HFFc6 (cell line): ENCODE measurements at regions not wholly inside any gene's neighbourhood (a gene's known extent, or its start where the extent isn't known, plus 50 kb on each side); places are given as distances from the start of the nearest gene placed in this dataset.

ENCODE experiments used
- DNase-seq: peaks from one replicate; pipeline ENCODE4 v3.0.0-alpha.2; 2018
- H3K27ac Mint-ChIP-seq: 2 replicates; pipeline ENCODE4 v1.8.0; 2020; ENCODE audit warnings: mild to moderate bottlenecking, mixed read lengths
- H3K27me3 Mint-ChIP-seq: 2 replicates; pipeline ENCODE4 v1.8.0; 2021; ENCODE audit warnings: mild to moderate bottlenecking, moderate library complexity, mixed read lengths; ENCODE audit not compliant: insufficient read depth
- H3K36me3 Mint-ChIP-seq: 2 replicates; pipeline ENCODE4 v1.8.0; 2021; ENCODE audit warnings: low read depth, mixed read lengths
- H3K4me1 Mint-ChIP-seq: 2 replicates; pipeline ENCODE4 v1.8.0; 2020; ENCODE audit warnings: low read depth, mixed read lengths
- H3K4me3 Mint-ChIP-seq: 2 replicates; pipeline ENCODE4 v1.8.0; 2020; ENCODE audit warnings: mild to moderate bottlenecking, moderate library complexity, mixed read lengths
- H3K9me3 Mint-ChIP-seq: 2 replicates; pipeline ENCODE4 v1.8.0; 2020; ENCODE audit warnings: mild to moderate bottlenecking, mixed read lengths
- TF ChIP-seq, protein P1 (sequence below): fragments of 200-600 bp; sonication (generic); IDR thresholded peaks from 2 replicates; pipeline ENCODE4 v1.5.0; 2021; ENCODE audit warnings: antibody characterized with exemption, mild to moderate bottlenecking

DNA sequence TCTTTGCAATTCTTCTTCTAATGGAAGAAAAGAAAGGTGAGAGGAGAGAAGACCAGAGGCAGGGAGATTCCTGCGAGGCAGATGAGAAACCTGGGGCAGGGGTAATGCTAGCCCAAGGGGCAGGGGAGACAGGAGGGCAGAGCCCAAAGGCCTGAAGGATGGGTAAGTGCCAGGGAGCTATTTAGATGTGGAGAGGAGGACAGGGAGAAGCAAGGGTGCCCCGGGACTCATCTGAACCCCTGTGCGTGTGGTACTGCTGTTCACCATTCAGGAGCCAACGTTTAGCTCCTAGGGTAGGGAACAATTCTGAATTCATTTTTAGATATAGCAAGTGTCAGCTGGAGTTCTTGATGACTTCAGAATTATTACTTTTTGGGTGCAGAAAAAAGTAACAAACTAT, 122.7 kb upstream of the ALDH1B1 start:
- H3K4me1 Mint-ChIP-seq: no peaks in the 10 kb centered on the region
- TF ChIP-seq, protein P1, sequence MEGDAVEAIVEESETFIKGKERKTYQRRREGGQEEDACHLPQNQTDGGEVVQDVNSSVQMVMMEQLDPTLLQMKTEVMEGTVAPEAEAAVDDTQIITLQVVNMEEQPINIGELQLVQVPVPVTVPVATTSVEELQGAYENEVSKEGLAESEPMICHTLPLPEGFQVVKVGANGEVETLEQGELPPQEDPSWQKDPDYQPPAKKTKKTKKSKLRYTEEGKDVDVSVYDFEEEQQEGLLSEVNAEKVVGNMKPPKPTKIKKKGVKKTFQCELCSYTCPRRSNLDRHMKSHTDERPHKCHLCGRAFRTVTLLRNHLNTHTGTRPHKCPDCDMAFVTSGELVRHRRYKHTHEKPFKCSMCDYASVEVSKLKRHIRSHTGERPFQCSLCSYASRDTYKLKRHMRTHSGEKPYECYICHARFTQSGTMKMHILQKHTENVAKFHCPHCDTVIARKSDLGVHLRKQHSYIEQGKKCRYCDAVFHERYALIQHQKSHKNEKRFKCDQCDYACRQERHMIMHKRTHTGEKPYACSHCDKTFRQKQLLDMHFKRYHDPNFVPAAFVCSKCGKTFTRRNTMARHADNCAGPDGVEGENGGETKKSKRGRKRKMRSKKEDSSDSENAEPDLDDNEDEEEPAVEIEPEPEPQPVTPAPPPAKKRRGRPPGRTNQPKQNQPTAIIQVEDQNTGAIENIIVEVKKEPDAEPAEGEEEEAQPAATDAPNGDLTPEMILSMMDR: no peak
- no peak overlapping the region for H3K4me3 Mint-ChIP-seq
- H3K36me3 Mint-ChIP-seq: no peaks in the 10 kb centered on the region
- peaks cover 13% of the 10 kb centered on the region for H3K9me3 Mint-ChIP-seq
- H3K27ac Mint-ChIP-seq: no peak overlapping the region
- peaks cover 23% of the 10 kb centered on the region for H3K27me3 Mint-ChIP-seq
- no peak for DNase-seq

DNA sequence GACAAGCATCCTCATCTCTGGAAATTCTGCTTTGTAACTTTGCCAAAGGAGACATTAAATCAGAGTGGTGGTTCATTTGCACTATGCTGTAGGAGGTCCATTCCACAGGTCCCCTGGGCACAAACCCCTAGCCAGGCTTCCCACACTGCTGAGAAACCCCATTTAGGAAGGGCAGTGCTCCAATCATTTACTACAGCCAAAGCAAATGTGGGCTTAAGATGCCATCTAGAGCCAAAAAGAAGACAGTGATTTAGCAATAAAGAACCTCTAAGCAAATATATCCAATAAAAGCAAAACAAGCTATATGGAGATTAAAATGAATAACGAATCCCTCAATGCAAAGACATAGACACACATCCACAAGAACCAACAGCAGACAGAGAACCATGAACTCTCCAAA, 129.0 kb upstream of the ALDH1B1 start:
- no peak overlapping the region for H3K27ac Mint-ChIP-seq
- DNase-seq: peak; percentile 21
- TF ChIP-seq, protein P1: peak; percentile 60
- no peaks in the 10 kb centered on the region for H3K36me3 Mint-ChIP-seq
- peaks cover 13% of the 10 kb centered on the region for H3K9me3 Mint-ChIP-seq
- H3K4me1 Mint-ChIP-seq: no peaks in the 10 kb centered on the region
- no peak overlapping the region for H3K4me3 Mint-ChIP-seq
- H3K27me3 Mint-ChIP-seq: peaks cover 36% of the 10 kb centered on the region

DNA sequence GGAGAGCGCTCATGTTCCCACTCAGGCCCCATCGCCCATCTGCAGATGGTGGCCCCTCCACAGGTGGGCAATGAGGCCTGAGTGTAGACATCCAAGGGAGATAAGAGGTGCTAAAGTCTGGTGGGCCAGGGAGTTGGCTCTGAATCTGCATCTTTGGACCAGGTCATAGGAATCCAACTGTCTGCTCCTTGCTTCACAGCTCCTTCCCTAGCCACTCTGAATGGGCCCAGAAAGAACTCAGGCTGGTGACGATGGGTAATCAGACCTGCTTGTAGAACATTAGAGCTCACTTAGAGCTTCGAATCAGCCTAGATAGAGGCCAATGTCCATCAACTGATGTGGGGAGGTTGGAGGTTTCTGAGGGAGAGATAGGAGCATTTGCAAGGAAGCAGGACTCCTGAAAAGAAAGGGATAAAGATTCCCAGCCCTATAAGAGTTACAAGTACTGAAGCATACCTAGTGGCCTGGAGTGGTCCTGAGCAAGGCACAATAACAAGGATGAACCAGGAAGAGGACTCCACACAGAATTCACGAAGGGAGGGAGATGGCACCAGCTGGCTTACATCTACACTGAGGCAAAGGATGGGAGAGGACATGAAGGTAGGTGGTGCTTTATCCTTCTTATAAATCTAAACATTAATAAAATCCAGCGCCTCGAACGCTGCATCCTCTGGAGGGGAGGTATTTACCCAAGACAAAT, 132.8 kb upstream of the ALDH1B1 start:
- no peaks in the 10 kb centered on the region for H3K9me3 Mint-ChIP-seq
- H3K27me3 Mint-ChIP-seq: peaks cover 37% of the 10 kb centered on the region
- no peaks in the 10 kb centered on the region for H3K4me1 Mint-ChIP-seq
- DNase-seq: no peak
- no peak overlapping the region for H3K4me3 Mint-ChIP-seq
- no peaks in the 10 kb centered on the region for H3K36me3 Mint-ChIP-seq
- TF ChIP-seq, protein P1: no peak
- no peak overlapping the region for H3K27ac Mint-ChIP-seq

DNA sequence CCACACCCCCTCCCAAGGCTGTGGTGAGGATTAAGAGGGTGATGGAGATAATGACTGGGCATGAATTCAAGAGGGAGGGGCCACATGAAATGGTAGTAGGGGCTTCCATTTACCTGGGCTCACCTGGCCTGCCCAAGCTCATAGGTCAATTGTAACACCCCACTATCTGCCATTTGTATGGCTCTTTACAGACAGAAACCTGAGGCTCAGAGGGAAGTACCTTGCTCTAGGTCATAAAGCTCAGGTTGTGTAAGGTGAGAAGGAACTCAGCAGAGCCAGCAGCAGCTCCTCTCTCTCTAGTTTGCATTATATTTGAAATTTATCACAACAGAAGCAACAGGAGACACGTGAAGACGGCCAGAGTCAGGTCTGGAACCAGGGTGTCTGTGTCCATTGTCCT, 133.4 kb upstream of the ALDH1B1 start:
- no peak for DNase-seq
- Mint-ChIP-seq H3K9me3 (no peaks in the 10 kb centered on the region), H3K4me1 (no peaks in the 10 kb centered on the region), H3K36me3 (no peaks in the 10 kb centered on the region), H3K4me3 (no peak overlapping the region), H3K27me3 (peaks cover 37% of the 10 kb centered on the region), H3K27ac (no peak overlapping the region)
- TF ChIP-seq, protein P1: no peak

DNA sequence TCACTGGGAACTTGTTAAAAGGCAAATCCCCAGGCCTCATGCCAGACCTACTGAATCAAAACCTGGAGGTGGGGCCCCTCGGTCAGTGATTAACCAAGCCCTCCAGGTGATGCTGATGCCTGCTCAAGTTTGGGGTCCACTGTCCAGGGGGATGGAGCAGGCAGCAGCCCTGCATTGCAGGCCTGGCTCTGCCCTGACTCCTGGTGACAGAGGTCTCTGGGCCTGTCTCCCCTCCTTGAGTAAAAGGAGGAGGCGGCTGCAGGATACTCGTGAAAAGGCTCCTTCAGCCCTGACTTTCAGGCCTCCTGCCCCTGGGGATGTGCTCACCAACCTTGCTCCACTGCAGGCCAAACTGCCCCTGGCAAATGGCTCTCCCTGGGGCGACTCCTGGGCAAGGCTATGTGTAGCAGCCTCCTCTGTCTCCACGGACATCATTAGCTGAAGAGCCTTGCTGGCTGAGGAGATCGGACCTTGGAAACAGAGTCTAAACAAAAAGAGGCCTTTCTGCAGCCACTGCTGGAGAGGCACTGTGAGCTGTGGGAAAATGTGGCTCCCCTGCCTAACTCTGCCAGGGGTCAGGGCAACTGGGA, 134.8 kb upstream of the ALDH1B1 start:
- H3K9me3 Mint-ChIP-seq: no peaks in the 10 kb centered on the region
- no peak overlapping the region for H3K4me3 Mint-ChIP-seq
- peaks cover 34% of the 10 kb centered on the region for H3K27me3 Mint-ChIP-seq
- TF ChIP-seq, protein P1: no peak
- H3K36me3 Mint-ChIP-seq: no peaks in the 10 kb centered on the region
- no peak for DNase-seq
- peaks cover under 1% of the 10 kb centered on the region for H3K4me1 Mint-ChIP-seq
- H3K27ac Mint-ChIP-seq: no peak overlapping the region
